NCI-H526 treated with DMSO at 0.1 percent for 48 hours (cell line): ENCODE measurements at regions not wholly inside any gene's neighbourhood (a gene's known extent, or its start where the extent isn't known, plus 50 kb on each side); places are given as distances from the start of the nearest gene placed in this dataset.
A peak's percentile ranks its signal among the peaks of the same experiment; 100 is the strongest.

Source experiments
- DNase-seq: peaks from one replicate; lab custom pipeline; 2025; lab: John Stamatoyannopoulos, UW

- no peak for DNase-seq
Measured at GRCh38 chr17:55829995-55830612, 79.3 kb downstream of the PCTP start.

- no peak for DNase-seq
Measured at GRCh38 chr17:55830699-55831471, 80.0 kb downstream of the PCTP start.

DNA sequence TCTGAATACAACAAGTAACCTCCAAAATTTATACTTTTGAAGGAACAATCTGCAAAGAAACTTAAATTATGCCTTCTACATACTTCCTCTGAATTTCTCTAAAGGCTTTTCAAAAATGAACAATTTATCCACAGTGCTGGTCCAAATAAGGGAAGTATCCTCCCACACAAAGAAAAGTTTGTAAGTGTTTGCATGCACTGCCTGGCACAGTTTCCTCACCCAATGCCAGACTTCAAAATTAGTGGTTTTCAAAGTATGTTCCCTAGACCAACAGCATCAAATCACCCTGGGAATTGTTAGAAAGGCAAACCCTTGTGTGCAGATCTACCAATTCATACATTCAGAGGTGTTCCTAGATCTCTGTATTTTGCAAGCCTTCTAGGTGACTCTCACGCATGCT lies 82.5 kb downstream of the PCTP start:
- no peak for DNase-seq

GRCh38 chr17:55842405-55843158 lies 91.7 kb downstream of the PCTP start:
- no peak for DNase-seq

- DNase-seq: no peak
Measured at GRCh38 chr17:55843785-55844184, 92.9 kb downstream of the PCTP start.

- no peak for DNase-seq
Measured at GRCh38 chr17:55845385-55845784, 94.5 kb downstream of the PCTP start.

DNA sequence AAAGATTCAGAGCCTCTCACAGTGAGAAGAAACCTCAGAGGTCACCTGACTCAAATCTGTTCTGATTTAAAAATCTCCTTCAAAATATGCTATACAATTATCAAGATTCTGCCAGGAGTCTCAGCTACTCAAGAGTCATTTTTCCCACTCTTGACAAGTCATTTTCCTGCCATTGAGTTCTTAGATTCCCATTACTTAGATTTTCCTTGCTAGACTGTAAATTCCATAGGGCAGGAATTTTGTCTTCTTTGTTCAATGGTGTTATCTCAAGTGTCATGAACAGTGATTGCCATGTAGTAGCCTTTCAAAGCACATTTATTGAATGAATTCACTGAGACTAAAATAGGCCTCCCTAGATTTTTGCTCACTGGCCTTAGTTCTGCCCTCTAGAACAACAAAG lies 95.9 kb downstream of the PCTP start:
- DNase-seq: no peak

GRCh38 chr17:55852734-55853133 lies 101.9 kb downstream of the PCTP start:
- no peak for DNase-seq

GRCh38 chr17:55859301-55859795 lies 108.5 kb downstream of the PCTP start:
- no peak for DNase-seq

GRCh38 chr17:55865072-55865762 lies 114.4 kb downstream of the PCTP start:
- no peak for DNase-seq

GRCh38 chr17:55870044-55870443 lies 119.2 kb downstream of the PCTP start:
- no peak for DNase-seq

- no peak for DNase-seq
Measured at GRCh38 chr17:55872374-55872773, 121.5 kb downstream of the PCTP start.

- no peak for DNase-seq
Measured at GRCh38 chr17:55873017-55873758, 122.3 kb downstream of the PCTP start.

DNA sequence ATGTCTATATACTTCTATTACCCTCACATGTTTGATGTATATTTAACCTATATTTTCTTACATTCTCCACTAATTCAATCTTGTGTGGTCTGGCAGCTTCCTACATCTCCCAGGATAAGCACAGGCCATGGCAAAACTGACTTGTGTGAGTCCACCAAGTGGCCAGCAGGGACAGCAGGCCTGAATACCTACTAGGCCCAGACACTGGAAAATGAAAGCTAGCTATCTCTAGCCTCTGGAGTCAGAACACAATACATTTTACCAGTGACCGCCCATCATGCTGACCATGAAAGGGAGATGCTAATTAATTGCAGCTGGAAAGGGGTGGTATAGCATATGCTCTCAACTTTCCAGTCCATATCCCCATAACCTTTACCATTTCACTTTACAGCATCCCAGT lies 132.3 kb downstream of the PCTP start:
- DNase-seq: no peak

GRCh38 chr17:55887531-55887930 lies 136.7 kb downstream of the PCTP start:
- DNase-seq: no peak

- no peak for DNase-seq
Measured at GRCh38 chr17:55889271-55889670, 138.4 kb downstream of the PCTP start.

GRCh38 chr17:55895112-55895759 lies 144.4 kb downstream of the PCTP start:
- no peak for DNase-seq

DNA sequence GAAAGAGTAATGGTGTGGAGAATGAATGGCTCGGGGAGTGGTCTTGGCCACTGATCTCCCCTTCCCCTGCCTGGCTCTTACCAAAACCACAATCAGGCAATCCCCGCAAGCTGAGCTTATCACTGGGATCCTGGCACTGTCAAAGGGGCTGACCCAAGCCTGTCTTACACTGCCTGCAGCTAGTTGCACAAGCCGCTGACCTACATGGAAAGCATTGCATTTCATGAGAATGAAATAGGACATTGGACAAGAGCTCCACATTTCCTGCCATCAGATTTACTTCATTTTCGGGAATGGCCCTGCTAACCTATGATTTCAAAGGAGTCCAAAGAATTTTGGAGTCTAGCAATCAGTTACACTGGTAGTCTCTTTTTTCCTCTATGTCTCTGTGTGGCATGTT lies 146.4 kb downstream of the PCTP start:
- DNase-seq: no peak

DNA sequence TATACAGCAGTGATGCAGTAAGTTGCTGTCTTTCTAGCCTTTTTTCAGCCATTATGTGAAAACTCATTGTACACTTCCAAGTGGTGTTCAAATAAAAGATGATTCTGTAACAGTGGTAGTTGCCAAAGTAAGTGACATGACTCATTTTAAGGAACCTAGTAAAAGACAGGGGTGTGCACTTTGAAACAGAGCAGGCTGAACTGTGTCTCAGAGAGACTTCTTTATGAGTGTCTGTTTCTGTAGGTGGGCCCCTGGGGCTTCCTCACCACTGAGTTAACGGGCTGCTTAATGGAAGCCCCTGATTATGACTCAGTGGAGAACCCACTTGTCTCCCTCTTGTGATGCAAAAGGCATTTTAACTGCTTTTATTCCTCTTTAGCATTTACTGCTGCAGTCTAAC lies 147.3 kb downstream of the PCTP start:
- no peak for DNase-seq

- peak; percentile 10 for DNase-seq
Measured at GRCh38 chr17:55900188-55900587, 149.3 kb downstream of the PCTP start.
